Subcutaneous abdominal adipose tissue (tissue), 5 donors: ENCODE measurements at regions not wholly inside any gene's neighbourhood (a gene's known extent, or its start where the extent isn't known, plus 50 kb on each side); places are given as distances from the start of the nearest gene placed in this dataset.
A peak's percentile ranks its signal among the peaks of the same experiment; 100 is the strongest.
"Not testable (repeated sequence)": the region's sequence is repeated elsewhere in the genome, so short reads cannot be mapped to it uniquely, and the experiment has no call there.

Source experiments
- H3K27ac ChIP-seq: one replicate; pipeline ENCODE4 v1.7.0; 2013; ENCODE audit warnings: low read depth, mild to moderate bottlenecking, inconsistent platforms, low read length, moderate library complexity
- H3K27me3 ChIP-seq, 5 donors: one replicate each; pipeline ENCODE4 v1.7.0; 2013; ENCODE audit warnings: low read length in 5 of 5, inconsistent platforms in 1 of 5; ENCODE audit not compliant: control insufficient read depth in 5 of 5, insufficient read depth in 4 of 5
- H3K36me3 ChIP-seq, 5 donors: one replicate each; pipeline ENCODE4 v1.7.0; 2013; ENCODE audit warnings: low read length in 5 of 5; ENCODE audit not compliant: control insufficient read depth in 5 of 5, insufficient read depth in 5 of 5
- H3K4me1 ChIP-seq, 5 donors: one replicate each; pipeline ENCODE4 v1.7.0; 2013; ENCODE audit warnings: low read length in 5 of 5, mild to moderate bottlenecking in 3 of 5, moderate library complexity in 1 of 5; ENCODE audit not compliant: control insufficient read depth in 5 of 5, insufficient read depth in 5 of 5
- H3K4me3 ChIP-seq, 5 donors: one replicate each; pipeline ENCODE4 v1.7.0; 2013; ENCODE audit warnings: low read length in 5 of 5, low read depth in 1 of 5
- H3K9ac ChIP-seq, 5 donors: one replicate each; pipeline ENCODE4 v1.7.0; 2013; ENCODE audit warnings: low read length in 5 of 5, mild to moderate bottlenecking in 4 of 5, moderate library complexity in 3 of 5
- H3K9me3 ChIP-seq, 5 donors: one replicate each; pipeline ENCODE4 v1.7.0; 2013; ENCODE audit warnings: low read length in 5 of 5; ENCODE audit not compliant: control insufficient read depth in 5 of 5
- donor health status: healthy.
- donor health status: healthy.
- donor health status: healthy.
- donor health status: healthy.
- donor health status: healthy.

- no peak overlapping the region for H3K4me3 ChIP-seq
- peaks cover 4 to 15% (median 11%) of the 10 kb centered on the region in 5 donors for H3K9me3 ChIP-seq
- H3K9ac ChIP-seq, result no peak overlapping the region
These were observed 207.7 kb upstream of the PDZRN3 start for GRCh38 chr3:73832426-73832825.

GRCh38 chr3:73828348-73828747 lies 203.6 kb upstream of the PDZRN3 start:
- Histone ChIP-seq H3K27ac (peak overlapping the region; percentile 76), H3K36me3 (no peaks in the 10 kb centered on the region), H3K4me3 (no peak overlapping the region), H3K4me1 (peaks cover 3 to 29% (median 20%) of the 10 kb centered on the region in 5 donors), H3K27me3 (no peaks in the 10 kb centered on the region), H3K9me3 (no peaks in the 10 kb centered on the region), H3K9ac (peak overlapping the region in 2 of 5 donors; percentile 22 to 28)

More at GRCh38 chr3:73832426-73832825, 207.7 kb upstream of the PDZRN3 start:
- Histone ChIP-seq H3K36me3 (no peaks in the 10 kb centered on the region), H3K27ac (no peak overlapping the region), H3K4me1 (peaks cover 2 to 21% (median 13%) of the 10 kb centered on the region in 5 donors), H3K27me3 (no peaks in the 10 kb centered on the region)

- Histone ChIP-seq H3K9ac (peak overlapping the region in 2 of 5 donors; percentile 22 to 28), H3K27ac (peak overlapping the region; percentile 76)
These were observed 203.0 kb upstream of the PDZRN3 start for GRCh38 chr3:73827725-73828211.

GRCh38 chr3:73827204-73827603 lies 202.5 kb upstream of the PDZRN3 start:
- peaks cover 3 to 23% (median 20%) of the 10 kb centered on the region in 5 donors for H3K4me1 ChIP-seq
- H3K27me3 ChIP-seq, result no peaks in the 10 kb centered on the region
- peak overlapping the region in 1 of 5 donors; percentile 20 for H3K4me3 ChIP-seq
- H3K9ac ChIP-seq, result peak overlapping the region in 1 of 5 donors; percentile 17
- H3K9me3 ChIP-seq, result no peaks in the 10 kb centered on the region
- peak overlapping the region; percentile 76 for H3K27ac ChIP-seq
- H3K36me3 ChIP-seq, result no peaks in the 10 kb centered on the region

More at GRCh38 chr3:73827725-73828211, 203.0 kb upstream of the PDZRN3 start:
- Histone ChIP-seq H3K4me3 (peak overlapping the region in 1 of 5 donors; percentile 20), H3K4me1 (peaks cover 3 to 29% (median 20%) of the 10 kb centered on the region in 5 donors), H3K27me3 (no peaks in the 10 kb centered on the region), H3K36me3 (no peaks in the 10 kb centered on the region), H3K9me3 (no peaks in the 10 kb centered on the region)

GRCh38 chr3:73820896-73821295 lies 196.2 kb upstream of the PDZRN3 start:
- H3K4me1 ChIP-seq, H3K9me3 ChIP-seq, H3K9ac ChIP-seq, H3K4me3 ChIP-seq, H3K27ac ChIP-seq, H3K27me3 ChIP-seq, H3K36me3 ChIP-seq: not testable (repeated sequence)

GRCh38 chr3:73820431-73820830 lies 195.7 kb upstream of the PDZRN3 start:
- H3K27ac ChIP-seq, result no peak overlapping the region
- H3K4me1 ChIP-seq, result no peaks in the 10 kb centered on the region
- H3K9me3 ChIP-seq, result peaks cover 0 to 4% (median 0%) of the 10 kb centered on the region in 5 donors
- no peaks in the 10 kb centered on the region for H3K27me3 ChIP-seq
- no peak overlapping the region for H3K9ac ChIP-seq
- H3K36me3 ChIP-seq, result no peaks in the 10 kb centered on the region
- no peak overlapping the region for H3K4me3 ChIP-seq

- H3K4me1 ChIP-seq, result peaks cover 0 to 10% (median 8%) of the 10 kb centered on the region in 5 donors
- no peak overlapping the region for H3K4me3 ChIP-seq
- H3K27me3 ChIP-seq, result no peaks in the 10 kb centered on the region
- no peak overlapping the region for H3K9ac ChIP-seq
- no peaks in the 10 kb centered on the region for H3K9me3 ChIP-seq
- H3K27ac ChIP-seq, result no peak overlapping the region
- H3K36me3 ChIP-seq, result no peaks in the 10 kb centered on the region
These were observed 191.2 kb upstream of the PDZRN3 start for GRCh38 chr3:73815966-73816365.

- Histone ChIP-seq H3K36me3 (no peaks in the 10 kb centered on the region), H3K27me3 (no peaks in the 10 kb centered on the region), H3K9ac (peak overlapping the region in 1 of 5 donors; percentile 41)
These were observed 189.1 kb upstream of the PDZRN3 start for GRCh38 chr3:73813692-73814292.

GRCh38 chr3:73813291-73813690 lies 188.6 kb upstream of the PDZRN3 start:
- peak overlapping the region in 2 of 5 donors; percentile 13 to 41 for H3K9ac ChIP-seq

More at GRCh38 chr3:73813692-73814292, 189.1 kb upstream of the PDZRN3 start:
- peaks cover 0 to 12% (median 8%) of the 10 kb centered on the region in 5 donors for H3K4me1 ChIP-seq
- H3K4me3 ChIP-seq, result peak overlapping the region in 2 of 5 donors; percentile 34 to 41
- no peaks in the 10 kb centered on the region for H3K9me3 ChIP-seq
- H3K27ac ChIP-seq, result peak overlapping the region; percentile 12

GRCh38 chr3:73812054-73812453 lies 187.3 kb upstream of the PDZRN3 start:
- Histone ChIP-seq H3K36me3 (no peaks in the 10 kb centered on the region), H3K4me1 (peaks cover 0 to 16% (median 12%) of the 10 kb centered on the region in 5 donors), H3K27ac (no peak overlapping the region), H3K9me3 (no peaks in the 10 kb centered on the region), H3K27me3 (no peaks in the 10 kb centered on the region), H3K9ac (no peak overlapping the region), H3K4me3 (no peak overlapping the region)

More at GRCh38 chr3:73813291-73813690, 188.6 kb upstream of the PDZRN3 start:
- H3K27me3 ChIP-seq, result no peaks in the 10 kb centered on the region
- H3K36me3 ChIP-seq, result no peaks in the 10 kb centered on the region
- no peaks in the 10 kb centered on the region for H3K9me3 ChIP-seq
- peak overlapping the region in 4 of 5 donors; percentile 12 to 41 (median 32) for H3K4me3 ChIP-seq
- H3K27ac ChIP-seq, result peak overlapping the region; percentile 12
- H3K4me1 ChIP-seq, result peaks cover 0 to 12% (median 8%) of the 10 kb centered on the region in 5 donors
